ENCODE measurements at regions not wholly inside any gene's neighbourhood (a gene's known extent, or its start where the extent isn't known, plus 50 kb on each side); places are given as distances from the start of the nearest gene placed in this dataset.

GRCh38 chr21:28532446-28532845, 460.2 kb downstream of the LTN1 start:
- Histone ChIP-seq H3K4me1 (ENCODE audit: control insufficient read depth, extremely low read depth, insufficient read depth, low read length) (peaks cover 5% of the 10 kb centered on the region), H3K4me3 (ENCODE audit: control insufficient read depth in 2 of 3, extremely low read depth in 1 of 3, insufficient read depth in 2 of 3, low read depth in 1 of 3, low read length in 3 of 3) (no peak overlapping the region), H3K9ac (ENCODE audit: control insufficient read depth, extremely low read depth, insufficient read depth, low read length) (no peak overlapping the region), H3K79me2 (ENCODE audit: control insufficient read depth, insufficient read depth, low read length) (no peaks in the 10 kb centered on the region), H3K9me3 (ENCODE audit: control insufficient read depth, low read depth, low read length) (no peaks in the 10 kb centered on the region), H3K27ac (ENCODE audit: control insufficient read depth, insufficient read depth, low read length) (no peak overlapping the region), H3K4me2 (ENCODE audit: control insufficient read depth, extremely low read depth, insufficient read depth, low read depth, low read length) (no peak overlapping the region), H3K9me1 (ENCODE audit: control insufficient read depth, extremely low read depth, insufficient read depth, low read length) (no peaks in the 10 kb centered on the region), H2AFZ (ENCODE audit: control insufficient read depth, low read length) (no peak overlapping the region), H3K36me3 (ENCODE audit: control insufficient read depth in 2 of 2, extremely low read depth in 1 of 2, insufficient read depth in 2 of 2, low read length in 2 of 2) (no peaks in the 10 kb centered on the region), H4K20me1 (ENCODE audit: control insufficient read depth, extremely low read depth, insufficient read depth, low read length) (no peaks in the 10 kb centered on the region), H3K27me3 (ENCODE audit: control insufficient read depth, extremely low read depth, insufficient read depth, low read length) (no peaks in the 10 kb centered on the region)
- DNase-seq (ENCODE audit: low read depth, low spot score): no peak
- TF ChIP-seq CTCF (optimal IDR thresholded peaks at IDR 0.05 in 1 of 3, IDR thresholded peaks at IDR 0.05 in 1 of 3, conservative IDR thresholded peaks at IDR 0.05 in 1 of 3; ENCODE audit: extremely low read depth in 1 of 3, insufficient read depth in 2 of 3, low read length in 3 of 3): no peak
- dilution Hi-C loops (cut with MboI; ENCODE audit: extremely low pct_ligation_motif_present, low sequenced_read_pairs): no loop called here
- no peak for FAIRE-seq

DNA sequence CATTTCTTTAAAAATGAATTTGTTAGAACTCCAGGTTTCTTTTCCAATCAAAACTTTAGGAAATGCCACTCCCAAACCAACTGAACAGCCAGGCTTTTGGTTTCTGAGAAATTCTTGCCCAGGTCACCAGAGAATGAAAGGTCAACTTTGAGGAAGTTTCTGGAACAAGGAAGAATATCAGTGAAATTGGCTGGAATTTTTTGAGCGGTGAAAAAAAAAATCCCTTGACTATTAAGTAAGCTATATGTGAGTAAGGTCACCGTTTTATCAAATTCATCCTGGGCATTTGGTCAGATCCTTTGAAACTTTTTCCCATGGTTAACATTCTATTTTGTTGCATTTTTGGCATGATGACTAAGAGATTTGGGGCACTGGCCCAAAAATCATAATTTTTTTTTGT, 469.3 kb downstream of the LTN1 start:
- Histone ChIP-seq H3K4me2 (ENCODE audit: control insufficient read depth, extremely low read depth, insufficient read depth, low read depth, low read length) (no peak overlapping the region), H3K9me3 (ENCODE audit: control insufficient read depth, low read depth, low read length) (no peaks in the 10 kb centered on the region), H3K36me3 (ENCODE audit: control insufficient read depth in 2 of 2, extremely low read depth in 1 of 2, insufficient read depth in 2 of 2, low read length in 2 of 2) (no peaks in the 10 kb centered on the region), H3K27ac (ENCODE audit: control insufficient read depth, insufficient read depth, low read length) (no peak overlapping the region), H4K20me1 (ENCODE audit: control insufficient read depth, extremely low read depth, insufficient read depth, low read length) (no peaks in the 10 kb centered on the region), H3K4me1 (ENCODE audit: control insufficient read depth, extremely low read depth, insufficient read depth, low read length) (peaks cover 4% of the 10 kb centered on the region), H3K9ac (ENCODE audit: control insufficient read depth, extremely low read depth, insufficient read depth, low read length) (no peak overlapping the region), H3K79me2 (ENCODE audit: control insufficient read depth, insufficient read depth, low read length) (no peaks in the 10 kb centered on the region), H2AFZ (ENCODE audit: control insufficient read depth, low read length) (no peak overlapping the region), H3K9me1 (ENCODE audit: control insufficient read depth, extremely low read depth, insufficient read depth, low read length) (no peaks in the 10 kb centered on the region), H3K27me3 (ENCODE audit: control insufficient read depth, extremely low read depth, insufficient read depth, low read length) (no peaks in the 10 kb centered on the region), H3K4me3 (ENCODE audit: control insufficient read depth in 2 of 3, extremely low read depth in 1 of 3, insufficient read depth in 2 of 3, low read depth in 1 of 3, low read length in 3 of 3) (no peak overlapping the region)
- FAIRE-seq: no peak
- dilution Hi-C loops (cut with MboI; ENCODE audit: extremely low pct_ligation_motif_present, low sequenced_read_pairs): no loop called here
- TF ChIP-seq CTCF (optimal IDR thresholded peaks at IDR 0.05 in 1 of 3, IDR thresholded peaks at IDR 0.05 in 1 of 3, conservative IDR thresholded peaks at IDR 0.05 in 1 of 3; ENCODE audit: extremely low read depth in 1 of 3, insufficient read depth in 2 of 3, low read length in 3 of 3) (no peak), EZH2 (IDR thresholded peaks at IDR 0.05; ENCODE audit: low read length) (no peak)
- no peak for DNase-seq (ENCODE audit: low read depth, low spot score)
